T-helper 1 cell treated with Interleukin-12 subunit alpha and Interleukin-12 subunit beta and Interleukin-4 antibody, amounts not matched to agents 30 μg/mL and 1 μg/mL, for 36 hours (primary cell): ENCODE measurements at regions not wholly inside any gene's neighbourhood (a gene's known extent, or its start where the extent isn't known, plus 50 kb on each side); places are given as distances from the start of the nearest gene placed in this dataset.
"Not testable (repeated sequence)": the region's sequence is repeated elsewhere in the genome, so short reads cannot be mapped to it uniquely, and the experiment has no call there.

ENCODE experiments used
- H3K27ac Mint-ChIP-seq: one replicate; pipeline ENCODE4 v1.8.0; 2021; ENCODE audit warnings: mild to moderate bottlenecking, mixed read lengths
- H3K27me3 Mint-ChIP-seq: one replicate; pipeline ENCODE4 v1.8.0; 2021; ENCODE audit warnings: low read depth, mixed read lengths
- H3K36me3 Mint-ChIP-seq: one replicate; pipeline ENCODE4 v1.8.0; 2021; ENCODE audit warnings: low read depth, mixed read lengths
- H3K4me1 Mint-ChIP-seq: one replicate; pipeline ENCODE4 v1.8.0; 2021; ENCODE audit warnings: low read depth, mixed read lengths
- H3K4me3 Mint-ChIP-seq: one replicate; pipeline ENCODE4 v1.8.0; 2021; ENCODE audit warnings: mild to moderate bottlenecking, moderate library complexity, mixed read lengths
- H3K9me3 Mint-ChIP-seq: one replicate; pipeline ENCODE4 v1.8.0; 2021; ENCODE audit warnings: mixed read lengths

DNA sequence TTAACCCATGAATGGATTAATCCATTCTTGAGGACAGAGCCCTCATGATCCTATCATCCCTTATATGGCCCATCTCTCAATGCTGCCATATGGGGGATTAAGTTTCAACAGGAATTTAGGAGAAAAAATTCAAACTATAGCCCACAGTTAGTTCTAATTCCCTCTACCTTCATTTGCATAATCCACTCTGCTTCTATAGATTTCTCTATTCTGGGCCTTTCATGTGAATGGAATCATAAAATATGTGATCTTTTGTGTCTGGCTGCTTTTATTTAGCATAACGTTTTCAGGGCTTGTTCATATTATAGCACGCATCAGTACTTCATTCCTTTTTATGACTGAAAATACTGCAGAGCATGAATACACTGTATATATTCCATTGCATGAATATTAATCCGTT is 55.4 kb downstream of the CTSL start:
- Mint-ChIP-seq H3K27me3 (no peaks in the 10 kb centered on the region), H3K27ac (no peak overlapping the region), H3K4me1 (no peaks in the 10 kb centered on the region), H3K36me3 (no peaks in the 10 kb centered on the region), H3K4me3 (no peak overlapping the region), H3K9me3 (no peaks in the 10 kb centered on the region)

DNA sequence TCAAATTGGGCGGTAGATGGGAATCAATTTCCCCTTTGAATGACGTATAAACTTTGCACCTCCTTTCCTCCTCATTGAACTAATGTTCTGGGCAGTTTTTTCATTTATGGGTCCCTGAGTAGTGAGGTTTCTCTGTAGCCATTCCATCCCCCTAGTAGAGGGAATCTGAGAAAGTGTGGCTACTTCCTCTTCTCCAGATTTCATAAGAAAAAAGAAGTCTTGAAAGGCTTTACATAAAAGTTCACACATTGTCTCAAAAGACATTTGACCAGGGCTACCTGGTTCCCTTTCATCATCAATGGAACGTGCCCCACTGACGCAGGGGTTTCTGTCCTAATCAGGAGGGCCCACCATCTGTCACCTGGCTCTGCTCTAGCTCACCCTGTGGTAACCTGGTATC is 57.3 kb downstream of the CTSL start:
- H3K27me3 Mint-ChIP-seq, result no peaks in the 10 kb centered on the region

DNA sequence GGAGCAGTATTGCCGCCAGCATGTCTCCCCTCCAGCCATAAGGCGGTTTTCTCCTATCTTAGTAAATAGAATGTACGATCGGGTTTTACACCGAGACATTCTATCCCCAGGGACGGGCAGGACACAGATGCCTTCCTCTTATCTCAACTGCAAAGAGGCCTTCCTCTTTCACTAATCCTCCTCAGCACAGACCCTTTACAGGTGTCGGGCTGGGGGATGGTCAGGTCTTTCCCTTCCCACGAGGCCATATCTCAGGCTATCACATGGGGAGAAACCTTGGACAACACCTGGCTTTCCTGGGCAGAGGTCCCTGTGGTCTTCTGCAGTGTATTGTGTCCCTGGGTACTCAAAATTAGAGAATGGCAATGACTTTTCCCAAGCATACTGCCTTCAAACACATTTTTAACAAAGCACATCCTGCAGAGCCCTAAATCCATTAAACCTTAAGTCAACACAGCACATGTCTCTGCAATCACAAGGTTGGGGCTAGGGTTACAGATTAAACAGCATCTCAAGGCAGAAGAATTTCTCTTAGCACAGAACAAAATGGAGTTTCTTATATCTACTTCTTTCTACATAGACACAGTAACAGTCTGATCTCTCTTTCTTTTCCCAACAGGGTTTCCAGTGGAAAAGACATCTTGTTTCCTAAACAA is 59.5 kb downstream of the CTSL start:
- not testable (repeated sequence) for H3K27me3 Mint-ChIP-seq, H3K27ac Mint-ChIP-seq, H3K9me3 Mint-ChIP-seq, H3K4me1 Mint-ChIP-seq, H3K36me3 Mint-ChIP-seq, H3K4me3 Mint-ChIP-seq

More for the DNA sequence above, 57.3 kb downstream of the CTSL start:
- Mint-ChIP-seq H3K4me1 (no peaks in the 10 kb centered on the region), H3K9me3 (no peaks in the 10 kb centered on the region), H3K4me3 (no peak overlapping the region), H3K27ac (no peak overlapping the region), H3K36me3 (no peaks in the 10 kb centered on the region)

- no peaks in the 10 kb centered on the region for H3K36me3 Mint-ChIP-seq
- no peaks in the 10 kb centered on the region for H3K9me3 Mint-ChIP-seq
- no peak overlapping the region for H3K4me3 Mint-ChIP-seq
- H3K4me1 Mint-ChIP-seq, result no peaks in the 10 kb centered on the region
- H3K27ac Mint-ChIP-seq, result no peak overlapping the region
- H3K27me3 Mint-ChIP-seq, result no peaks in the 10 kb centered on the region
These were observed 60.5 kb downstream of the CTSL start for GRCh38 chr9:87786423-87786822.

- no peak overlapping the region for H3K4me3 Mint-ChIP-seq
- no peaks in the 10 kb centered on the region for H3K36me3 Mint-ChIP-seq
- H3K27ac Mint-ChIP-seq, result no peak overlapping the region
- no peaks in the 10 kb centered on the region for H3K27me3 Mint-ChIP-seq
- no peaks in the 10 kb centered on the region for H3K9me3 Mint-ChIP-seq
- peaks cover 2% of the 10 kb centered on the region for H3K4me1 Mint-ChIP-seq
These were observed 61.0 kb downstream of the CTSL start for GRCh38 chr9:87786876-87787275.

GRCh38 chr9:87787735-87788134 is 61.8 kb downstream of the CTSL start:
- H3K36me3 Mint-ChIP-seq, result no peaks in the 10 kb centered on the region
- no peak overlapping the region for H3K4me3 Mint-ChIP-seq
- H3K9me3 Mint-ChIP-seq, result no peaks in the 10 kb centered on the region
- H3K4me1 Mint-ChIP-seq, result peaks cover 3% of the 10 kb centered on the region
- no peaks in the 10 kb centered on the region for H3K27me3 Mint-ChIP-seq
- no peak overlapping the region for H3K27ac Mint-ChIP-seq

DNA sequence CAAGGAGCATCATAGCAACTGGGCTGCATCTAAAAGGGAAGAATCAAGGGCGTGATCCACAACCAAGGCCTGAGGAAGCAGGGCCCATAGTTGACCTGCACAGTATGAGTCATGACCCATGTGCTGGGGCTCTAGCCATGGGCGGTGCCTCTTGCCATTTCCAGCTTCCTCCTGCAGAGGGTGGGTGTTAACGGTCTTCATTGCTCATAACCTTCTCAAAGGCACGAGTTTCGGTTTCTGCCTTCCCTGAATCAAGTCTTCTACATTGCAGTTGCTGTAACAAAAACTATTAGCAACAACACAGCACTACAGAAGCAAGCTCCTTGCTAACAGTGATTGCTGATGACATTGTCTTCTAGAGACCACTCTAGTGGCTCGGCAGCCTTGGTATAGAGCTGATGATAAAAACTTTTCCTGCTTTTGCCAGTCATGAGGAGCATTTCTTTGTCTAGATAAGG is 66.9 kb downstream of the CTSL start:
- Mint-ChIP-seq H3K36me3 (no peaks in the 10 kb centered on the region), H3K4me3 (no peak overlapping the region), H3K9me3 (no peaks in the 10 kb centered on the region), H3K27me3 (no peaks in the 10 kb centered on the region), H3K27ac (no peak overlapping the region), H3K4me1 (peaks cover 15% of the 10 kb centered on the region)

DNA sequence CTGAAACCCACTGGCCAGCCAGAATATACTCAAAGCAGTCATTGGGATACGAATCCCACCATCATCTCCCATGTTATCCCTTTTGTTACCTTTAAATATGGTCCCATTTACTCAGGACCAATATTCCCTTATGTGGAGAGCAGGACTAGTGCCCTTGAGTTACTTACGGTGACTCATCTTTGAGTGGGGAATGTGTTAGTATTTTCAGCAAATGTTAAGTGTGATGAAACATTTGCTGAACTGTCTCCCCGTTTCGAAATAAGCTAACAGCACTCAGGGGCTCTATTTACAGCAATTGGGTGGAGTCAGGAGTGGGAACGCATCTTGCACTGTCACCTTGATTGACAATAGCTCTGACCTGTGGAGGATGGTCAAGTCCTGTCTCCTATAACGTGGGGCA is 67.4 kb downstream of the CTSL start:
- Mint-ChIP-seq H3K4me1 (peaks cover 15% of the 10 kb centered on the region), H3K4me3 (no peak overlapping the region), H3K27me3 (no peaks in the 10 kb centered on the region), H3K9me3 (no peaks in the 10 kb centered on the region), H3K27ac (peak overlapping the region; percentile 56), H3K36me3 (no peaks in the 10 kb centered on the region)

DNA sequence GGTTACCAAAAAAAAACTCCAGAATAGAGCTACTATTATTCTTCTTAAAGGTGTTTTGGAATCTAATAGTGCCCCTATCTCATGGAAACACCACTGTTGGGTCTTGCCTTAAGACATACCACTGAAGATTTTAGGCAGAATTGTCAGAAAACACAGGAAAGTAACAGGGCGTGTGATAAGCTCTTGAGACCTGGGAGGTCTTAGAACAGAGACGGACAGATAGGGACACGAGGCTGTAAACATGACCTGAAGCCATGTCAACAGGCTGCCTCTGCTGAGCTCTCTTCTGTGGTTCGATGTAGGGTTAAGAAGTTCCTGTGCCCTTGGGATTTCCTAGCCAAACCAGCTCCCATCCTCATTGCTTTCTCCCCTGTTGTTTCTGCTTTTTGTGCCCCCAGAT is 69.3 kb downstream of the CTSL start:
- no peaks in the 10 kb centered on the region for H3K27me3 Mint-ChIP-seq
- no peak overlapping the region for H3K4me3 Mint-ChIP-seq
- no peaks in the 10 kb centered on the region for H3K9me3 Mint-ChIP-seq
- peaks cover 15% of the 10 kb centered on the region for H3K4me1 Mint-ChIP-seq
- H3K36me3 Mint-ChIP-seq, result no peaks in the 10 kb centered on the region
- no peak overlapping the region for H3K27ac Mint-ChIP-seq

DNA sequence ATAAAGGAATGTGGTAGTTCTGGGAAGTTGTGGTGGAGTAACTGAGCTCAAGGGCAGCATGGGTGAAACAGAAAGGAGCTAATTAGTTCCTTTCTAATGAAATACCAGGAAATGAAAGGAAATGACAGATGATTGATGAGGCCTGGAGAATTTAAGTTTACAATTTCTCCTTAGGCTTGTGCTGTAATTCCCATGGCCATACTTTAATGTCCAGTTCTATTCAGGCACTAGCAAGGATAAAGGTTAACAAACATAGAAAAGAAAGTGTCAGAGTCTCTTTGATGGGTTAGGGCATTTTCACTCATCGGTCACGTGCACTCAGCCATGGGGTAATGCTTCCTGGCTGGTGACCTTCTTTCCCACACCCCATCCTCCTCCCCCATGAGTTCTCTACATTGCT is 70.3 kb downstream of the CTSL start:
- Mint-ChIP-seq H3K9me3 (no peaks in the 10 kb centered on the region), H3K4me3 (no peak overlapping the region), H3K27ac (no peak overlapping the region), H3K36me3 (no peaks in the 10 kb centered on the region), H3K27me3 (no peaks in the 10 kb centered on the region), H3K4me1 (peaks cover 15% of the 10 kb centered on the region)

DNA sequence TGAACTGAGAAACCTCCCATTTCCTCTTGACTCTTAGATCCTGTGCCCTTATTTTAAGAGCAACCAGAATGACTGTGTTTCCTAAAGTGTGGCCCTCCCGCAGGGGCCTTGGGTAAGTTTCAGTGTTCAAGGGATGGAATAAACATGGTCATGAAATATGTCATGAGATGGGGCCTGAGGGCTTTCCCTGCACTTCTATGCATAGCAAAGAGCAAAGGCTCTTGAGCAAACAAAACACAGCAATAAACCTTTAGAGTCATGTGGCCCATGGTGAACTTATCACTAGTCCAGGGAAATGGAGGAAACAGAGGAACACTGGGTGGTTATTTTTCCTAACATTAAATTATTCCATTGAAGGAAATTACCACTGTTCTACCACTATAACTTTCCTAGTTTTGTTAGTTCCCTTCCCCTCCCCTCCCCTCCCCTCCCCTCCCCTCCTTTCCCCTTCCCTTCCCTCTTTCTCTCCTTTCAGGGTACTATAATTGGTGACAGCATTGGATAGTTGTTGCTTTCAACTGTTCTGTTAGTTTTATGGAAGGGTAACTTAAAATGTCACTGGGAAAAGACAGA is 72.4 kb downstream of the CTSL start:
- Mint-ChIP-seq H3K4me3 (no peak overlapping the region), H3K36me3 (no peaks in the 10 kb centered on the region), H3K4me1 (peaks cover 7% of the 10 kb centered on the region), H3K27me3 (no peaks in the 10 kb centered on the region), H3K9me3 (no peaks in the 10 kb centered on the region), H3K27ac (no peak overlapping the region)

GRCh38 chr9:87799503-87799902 is 73.6 kb downstream of the CTSL start:
- H3K27ac Mint-ChIP-seq, result no peak overlapping the region
- no peak overlapping the region for H3K4me3 Mint-ChIP-seq
- no peaks in the 10 kb centered on the region for H3K9me3 Mint-ChIP-seq
- H3K36me3 Mint-ChIP-seq, result no peaks in the 10 kb centered on the region
- H3K4me1 Mint-ChIP-seq, result peaks cover 6% of the 10 kb centered on the region
- H3K27me3 Mint-ChIP-seq, result no peaks in the 10 kb centered on the region

GRCh38 chr9:87800456-87800855 is 74.5 kb downstream of the CTSL start:
- no peak overlapping the region for H3K27ac Mint-ChIP-seq
- no peaks in the 10 kb centered on the region for H3K36me3 Mint-ChIP-seq
- H3K4me1 Mint-ChIP-seq, result peaks cover under 1% of the 10 kb centered on the region
- no peaks in the 10 kb centered on the region for H3K27me3 Mint-ChIP-seq
- H3K9me3 Mint-ChIP-seq, result no peaks in the 10 kb centered on the region
- H3K4me3 Mint-ChIP-seq, result no peak overlapping the region

DNA sequence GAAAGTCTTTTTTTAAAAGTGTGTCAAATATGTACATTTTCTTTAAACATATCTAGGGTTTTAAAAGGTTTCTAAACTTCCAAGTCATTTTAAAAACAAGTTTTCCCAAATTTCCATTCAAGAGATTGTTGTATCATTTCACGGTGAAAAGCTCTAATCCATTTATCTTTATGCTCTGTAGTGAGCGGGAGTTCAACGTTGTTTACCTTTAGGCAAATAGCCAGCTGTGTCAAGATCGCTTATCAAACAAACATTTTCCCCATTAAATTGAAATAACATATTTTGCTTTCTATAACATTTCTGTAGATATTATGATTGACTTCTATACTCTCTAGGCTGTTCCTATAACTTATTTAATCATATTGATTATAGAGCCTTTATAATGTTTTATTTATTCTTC is 75.1 kb downstream of the CTSL start:
- no peaks in the 10 kb centered on the region for H3K27me3 Mint-ChIP-seq
- no peak overlapping the region for H3K27ac Mint-ChIP-seq
- H3K4me3 Mint-ChIP-seq, result no peak overlapping the region
- no peaks in the 10 kb centered on the region for H3K9me3 Mint-ChIP-seq
- H3K4me1 Mint-ChIP-seq, result no peaks in the 10 kb centered on the region
- H3K36me3 Mint-ChIP-seq, result no peaks in the 10 kb centered on the region

DNA sequence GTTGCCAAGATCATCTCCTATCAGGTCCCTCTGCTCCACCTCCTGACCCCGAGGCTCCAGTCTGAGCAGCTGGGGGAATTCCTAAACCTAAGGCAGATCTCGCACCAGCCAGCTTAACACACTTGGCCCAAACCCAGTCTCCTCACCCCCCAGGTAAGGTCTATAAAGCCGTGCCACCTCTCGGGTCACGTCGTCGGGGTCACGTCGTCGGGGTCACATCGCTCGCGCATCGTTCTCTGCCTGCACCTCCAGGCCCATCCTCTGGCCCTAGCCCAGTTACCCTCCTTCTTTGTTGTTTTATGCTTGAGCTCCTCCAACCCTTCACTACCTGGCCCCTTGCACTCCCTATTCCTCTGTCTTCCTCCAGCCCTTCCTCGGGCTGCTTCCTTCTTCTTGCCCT is 77.2 kb downstream of the CTSL start:
- Mint-ChIP-seq H3K36me3 (no peaks in the 10 kb centered on the region), H3K27me3 (no peaks in the 10 kb centered on the region), H3K27ac (no peak overlapping the region), H3K9me3 (no peaks in the 10 kb centered on the region), H3K4me3 (no peak overlapping the region), H3K4me1 (no peaks in the 10 kb centered on the region)
